A673 (cell line): ENCODE measurements at regions not wholly inside any gene's neighbourhood (a gene's known extent, or its start where the extent isn't known, plus 50 kb on each side); places are given as distances from the start of the nearest gene placed in this dataset.

Source experiments
- BruUV-seq: library from RNA; stranded (reverse); fragments of 400-500 nt; replicated peaks from 2 replicates; lab custom pipeline; 2021; lab: Mats Ljungman, UMichigan
- CTCF ChIA-PET: fragments of 300-600 bp; sonication (Branson Sonifier 250); formaldehyde crosslinking; loops from one replicate; lab custom pipeline; 2022; ENCODE audit warnings: antibody characterized with exemption; lab: Charles Lee
- POLR2A ChIA-PET: fragments of 300-600 bp; sonication (Branson Sonifier 250); formaldehyde crosslinking; loops from one replicate; lab custom pipeline; 2022; ENCODE audit warnings: antibody characterized with exemption; ENCODE audit not compliant: low non-redundant PET; lab: Charles Lee
- DNase-seq: peaks from one replicate; pipeline ENCODE4 v3.0.0-alpha.2; 2015; ENCODE audit warnings: low spot score
- H3K27ac ChIP-seq: fragments of 200-600 bp; sonication (generic); 2 replicates; pipeline ENCODE4 v1.5.1; 2016; ENCODE audit warnings: mixed run types, low read depth, mild to moderate bottlenecking, mixed read lengths, antibody characterized with exemption, low read length; ENCODE audit not compliant: poor library complexity, severe bottlenecking
- H3K27me3 ChIP-seq: fragments of 200-600 bp; sonication (generic); replicated peaks from 2 replicates; pipeline ENCODE4 v1.6.1; 2017; ENCODE audit warnings: mixed run types, low read depth, mild to moderate bottlenecking, mixed read lengths, antibody characterized with exemption, low read length; ENCODE audit not compliant: insufficient read depth, poor library complexity
- H3K36me3 ChIP-seq: fragments of 200-600 bp; sonication (generic); 2 replicates; pipeline ENCODE4 v1.6.1; 2016; ENCODE audit warnings: mixed run types, mild to moderate bottlenecking, mixed read lengths, antibody characterized with exemption, low read length; ENCODE audit not compliant: insufficient read depth, poor library complexity, severe bottlenecking
- H3K4me1 ChIP-seq: fragments of 200-600 bp; sonication (generic); 2 replicates; pipeline ENCODE4 v1.6.1; 2017; ENCODE audit warnings: mixed run types, mild to moderate bottlenecking, mixed read lengths, antibody characterized with exemption, low read length; ENCODE audit not compliant: insufficient read depth, poor library complexity, severe bottlenecking
- H3K4me3 ChIP-seq: fragments of 200-600 bp; sonication (generic); 2 replicates; pipeline ENCODE4 v1.5.1; 2016; ENCODE audit warnings: low read depth, mixed run types, mild to moderate bottlenecking, mixed read lengths, low read length; ENCODE audit not compliant: poor library complexity, severe bottlenecking
- H3K9me3 ChIP-seq: fragments of 200-600 bp; sonication (generic); 2 replicates; pipeline ENCODE4 v1.6.1; 2016; ENCODE audit warnings: mixed run types, low read depth, mild to moderate bottlenecking, mixed read lengths, antibody characterized with exemption, low read length; ENCODE audit not compliant: poor library complexity, severe bottlenecking
- EZH2 ChIP-seq: fragments of 200-600 bp; sonication (generic); IDR thresholded peaks from 2 replicates; pipeline ENCODE4 v1.6.1; 2017; ENCODE audit warnings: borderline replicate concordance, low read depth, mild to moderate bottlenecking, mixed read lengths, antibody characterized with exemption, low read length; ENCODE audit not compliant: poor library complexity, severe bottlenecking
- intact Hi-C: fragments of 100-400 bp; cut with micrococcal nuclease; formaldehyde crosslinking; loops from one replicate; pipeline ENCODE4 v1.10.0; 2022; ENCODE audit not compliant: unreplicated experiment
- TF ChIP-seq, protein P1 (sequence below): fragments of 300-800, 200-600 bp; sonication (generic); conservative IDR thresholded peaks from 2 replicates; pipeline ENCODE4 v1.5.1; 2017; ENCODE audit warnings: low read depth, mild to moderate bottlenecking, antibody characterized with exemption, low read length, moderate library complexity, mixed read lengths

DNA sequence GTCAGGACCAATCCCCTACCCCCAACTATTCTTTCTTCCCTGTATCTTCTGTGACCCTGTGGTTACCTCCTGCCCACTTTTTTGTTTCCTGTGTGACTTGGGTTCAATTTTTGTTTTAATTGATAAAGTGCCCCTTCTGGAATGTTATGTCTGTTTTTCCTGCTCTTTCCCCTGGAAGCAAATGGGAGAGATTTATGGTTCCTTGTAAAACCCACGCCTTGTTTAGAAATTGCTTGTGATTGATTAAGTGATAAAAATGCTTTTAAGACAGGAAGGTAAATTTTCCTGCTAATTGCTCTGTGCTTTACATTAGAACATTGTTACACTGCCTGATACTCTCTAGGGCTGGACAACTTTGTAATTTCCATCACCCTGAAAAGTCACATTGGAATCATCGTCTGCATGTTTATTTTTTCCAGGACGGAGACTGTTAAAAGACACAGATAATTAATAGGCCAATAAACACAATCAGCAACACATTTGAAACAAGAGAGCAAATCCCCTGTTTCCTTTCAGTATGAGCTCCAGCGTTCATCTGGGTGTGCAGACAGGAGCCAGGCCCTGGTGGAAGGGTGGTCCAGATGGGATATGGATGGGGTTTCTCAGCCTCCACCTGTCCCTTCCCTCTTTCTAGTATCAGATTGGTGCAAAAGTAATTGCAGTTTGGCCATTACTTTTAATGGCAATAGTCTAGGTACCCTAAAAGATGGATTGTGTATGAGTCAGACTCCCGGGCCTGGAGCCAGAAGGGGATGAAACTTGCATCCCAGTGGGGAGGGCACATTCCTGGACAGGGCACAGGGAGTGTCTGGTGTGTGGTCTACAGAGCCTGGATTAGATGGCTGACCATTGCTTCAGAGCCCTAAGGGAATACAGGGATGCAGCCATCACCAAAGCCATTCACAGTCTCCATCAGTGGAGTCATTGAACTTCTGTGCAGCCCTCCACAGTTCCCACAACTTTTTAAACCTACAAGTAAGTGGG is 58.1 kb upstream of the AGBL1 start:
- no peaks in the 10 kb centered on the region for H3K4me1 ChIP-seq
- no peak for TF ChIP-seq EZH2
- TF ChIP-seq, protein P1, sequence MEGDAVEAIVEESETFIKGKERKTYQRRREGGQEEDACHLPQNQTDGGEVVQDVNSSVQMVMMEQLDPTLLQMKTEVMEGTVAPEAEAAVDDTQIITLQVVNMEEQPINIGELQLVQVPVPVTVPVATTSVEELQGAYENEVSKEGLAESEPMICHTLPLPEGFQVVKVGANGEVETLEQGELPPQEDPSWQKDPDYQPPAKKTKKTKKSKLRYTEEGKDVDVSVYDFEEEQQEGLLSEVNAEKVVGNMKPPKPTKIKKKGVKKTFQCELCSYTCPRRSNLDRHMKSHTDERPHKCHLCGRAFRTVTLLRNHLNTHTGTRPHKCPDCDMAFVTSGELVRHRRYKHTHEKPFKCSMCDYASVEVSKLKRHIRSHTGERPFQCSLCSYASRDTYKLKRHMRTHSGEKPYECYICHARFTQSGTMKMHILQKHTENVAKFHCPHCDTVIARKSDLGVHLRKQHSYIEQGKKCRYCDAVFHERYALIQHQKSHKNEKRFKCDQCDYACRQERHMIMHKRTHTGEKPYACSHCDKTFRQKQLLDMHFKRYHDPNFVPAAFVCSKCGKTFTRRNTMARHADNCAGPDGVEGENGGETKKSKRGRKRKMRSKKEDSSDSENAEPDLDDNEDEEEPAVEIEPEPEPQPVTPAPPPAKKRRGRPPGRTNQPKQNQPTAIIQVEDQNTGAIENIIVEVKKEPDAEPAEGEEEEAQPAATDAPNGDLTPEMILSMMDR = no peak
- peaks cover 10% of the 10 kb centered on the region for H3K27me3 ChIP-seq
- DNase-seq = peak; percentile 4
- H3K36me3 ChIP-seq = no peaks in the 10 kb centered on the region
- ChIA-PET CTCF (no interaction called here), POLR2A (no interaction called here)
- no peaks in the 10 kb centered on the region for H3K9me3 ChIP-seq
- no peak overlapping the region for H3K4me3 ChIP-seq
- BruUV-seq = no TSS peak
- H3K27ac ChIP-seq = no peak overlapping the region
- intact Hi-C loops = no loop called here

DNA sequence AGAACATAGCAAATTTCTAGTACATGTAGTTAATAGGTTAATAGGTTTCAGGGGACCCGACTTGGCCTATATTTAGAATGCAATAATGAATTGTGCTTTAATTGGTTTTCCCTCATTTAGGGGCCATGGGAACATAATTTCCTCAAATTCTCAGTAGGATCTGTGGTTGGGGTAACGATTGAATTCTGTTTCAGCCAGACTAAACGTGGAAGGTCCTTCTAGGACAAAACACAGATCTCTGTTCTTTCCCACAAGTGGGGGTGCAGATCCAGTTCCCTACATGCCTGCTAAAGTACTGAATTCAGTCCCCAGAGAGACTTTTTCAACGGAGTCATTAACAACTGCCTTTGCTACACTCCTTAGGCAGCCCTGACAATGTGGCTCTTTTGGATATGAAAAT is 50.7 kb upstream of the AGBL1 start:
- TF ChIP-seq EZH2 = no peak
- intact Hi-C loops = no loop called here
- POLR2A ChIA-PET = no interaction called here
- H3K4me1 ChIP-seq = no peaks in the 10 kb centered on the region
- DNase-seq = no peak
- no peak overlapping the region for H3K4me3 ChIP-seq
- CTCF ChIA-PET = no interaction called here
- H3K27me3 ChIP-seq = peaks cover 19% of the 10 kb centered on the region
- BruUV-seq = no TSS peak
- H3K36me3 ChIP-seq = no peaks in the 10 kb centered on the region
- H3K27ac ChIP-seq = no peak overlapping the region
- H3K9me3 ChIP-seq = no peaks in the 10 kb centered on the region
